HG02642 (cell line): ENCODE measurements at regions not wholly inside any gene's neighbourhood (a gene's known extent, or its start where the extent isn't known, plus 50 kb on each side); places are given as distances from the start of the nearest gene placed in this dataset.
"Not testable (repeated sequence)": the region's sequence is repeated elsewhere in the genome, so short reads cannot be mapped to it uniquely, and the experiment has no call there.

ENCODE experiments used
- ATAC-seq: cut with Tn5 transposase; IDR thresholded peaks from one replicate; pipeline ENCODE4 v1.9.1; 2021; ENCODE audit warnings: mild to moderate bottlenecking; ENCODE audit not compliant: unreplicated experiment, poor library complexity

GRCh38 chr12:73001806-73002205 is 729.6 kb downstream of the TRHDE start:
- ATAC-seq, result not testable (repeated sequence)

GRCh38 chr12:73002504-73002903 is 730.3 kb downstream of the TRHDE start:
- not testable (repeated sequence) for ATAC-seq

- not testable (repeated sequence) for ATAC-seq
Measured at GRCh38 chr12:73009138-73009834, 737.1 kb downstream of the TRHDE start.

GRCh38 chr12:73017981-73018380 is 745.8 kb downstream of the TRHDE start:
- ATAC-seq, result no peak

GRCh38 chr12:73053893-73054292 is 781.7 kb downstream of the TRHDE start:
- no peak for ATAC-seq

GRCh38 chr12:73057428-73057827 is 785.3 kb downstream of the TRHDE start:
- no peak for ATAC-seq

GRCh38 chr12:73065913-73066312 is 793.7 kb downstream of the TRHDE start:
- no peak for ATAC-seq

- no peak for ATAC-seq
Measured at GRCh38 chr12:73067616-73068015, 795.4 kb downstream of the TRHDE start.

- ATAC-seq, result no peak
Measured at GRCh38 chr12:73072214-73072613, 800.0 kb downstream of the TRHDE start.

GRCh38 chr12:73076760-73077159 is 804.6 kb downstream of the TRHDE start:
- no peak for ATAC-seq

- no peak for ATAC-seq
Measured at GRCh38 chr12:73083736-73084135, 811.6 kb downstream of the TRHDE start.

- ATAC-seq, result no peak
Measured at GRCh38 chr12:73106296-73106695, 834.1 kb downstream of the TRHDE start.

GRCh38 chr12:73106896-73107295 is 834.7 kb downstream of the TRHDE start:
- ATAC-seq, result no peak

GRCh38 chr12:73110816-73111215 is 838.6 kb downstream of the TRHDE start:
- no peak for ATAC-seq

GRCh38 chr12:73112035-73112816 is 840.1 kb downstream of the TRHDE start:
- ATAC-seq, result no peak

GRCh38 chr12:73124480-73124879 is 852.3 kb downstream of the TRHDE start:
- ATAC-seq, result no peak

- no peak for ATAC-seq
Measured at GRCh38 chr12:73125148-73125547, 853.0 kb downstream of the TRHDE start.

GRCh38 chr12:73136386-73136785 is 864.2 kb downstream of the TRHDE start:
- ATAC-seq, result no peak

- not testable (repeated sequence) for ATAC-seq
Measured at GRCh38 chr12:73139642-73140041, 867.5 kb downstream of the TRHDE start.

GRCh38 chr12:73158341-73158740 is 886.2 kb downstream of the TRHDE start:
- no peak for ATAC-seq

- ATAC-seq, result no peak
Measured at GRCh38 chr12:73159954-73160353, 887.8 kb downstream of the TRHDE start.

GRCh38 chr12:73161970-73162369 is 889.8 kb downstream of the TRHDE start:
- ATAC-seq, result no peak
